Endothelial cell of umbilical vein (primary cell): ENCODE measurements at regions not wholly inside any gene's neighbourhood (a gene's known extent, or its start where the extent isn't known, plus 50 kb on each side); places are given as distances from the start of the nearest gene placed in this dataset.

Experiments
- CTCF ChIP-seq, 2 donors: IDR thresholded peaks; 1 replicate in 1 of 2; 2 replicates in 1 of 2; pipeline ENCODE4 v1.5.1; 2011; ENCODE audit warnings: low read length in 2 of 2, mild to moderate bottlenecking in 2 of 2, moderate library complexity in 2 of 2, control low read depth in 1 of 2, inconsistent platforms in 1 of 2, low read depth in 1 of 2; ENCODE audit not compliant: insufficient read depth in 1 of 2; ENCODE audit errors: extremely low read depth in 1 of 2
- POLR2A ChIP-seq: IDR thresholded peaks from 2 replicates; pipeline ENCODE4 v1.6.1; 2012; ENCODE audit warnings: low read depth, mild to moderate bottlenecking, control low read depth, low read length
- POLR2AphosphoS5 ChIP-seq: IDR thresholded peaks from 2 replicates; pipeline ENCODE4 v1.6.1; 2012; ENCODE audit warnings: low read depth, mild to moderate bottlenecking, control low read depth, low read length, moderate library complexity; ENCODE audit not compliant: insufficient read depth

- no peak for TF ChIP-seq POLR2AphosphoS5
- TF ChIP-seq CTCF (IDR thresholded peaks at IDR 0.05; ENCODE audit: extremely low read depth in 1 of 2, insufficient read depth in 1 of 2, low read depth in 1 of 2, low read length in 2 of 2): no peak
- no peak for TF ChIP-seq POLR2A
Measured at GRCh38 chr6:147691446-147691845, 183.0 kb downstream of the SAMD5 start.
